ENCODE measurements at regions not wholly inside any gene's neighbourhood (a gene's known extent, or its start where the extent isn't known, plus 50 kb on each side); places are given as distances from the start of the nearest gene placed in this dataset.

- no peaks in the 10 kb centered on the region for H3K27me3 ChIP-seq (ENCODE audit: control insufficient read depth in 3 of 3, insufficient read depth in 3 of 3, low read length in 3 of 3)
- no peak overlapping the region for H3K9ac ChIP-seq (ENCODE audit: low read depth in 1 of 3, low read length in 3 of 3)
- no peak overlapping the region for H3K4me3 ChIP-seq (ENCODE audit: low read length in 3 of 3)
- H3K36me3 ChIP-seq (ENCODE audit: control insufficient read depth in 3 of 3, insufficient read depth in 3 of 3, low read length in 3 of 3) = no peaks in the 10 kb centered on the region
- no peaks in the 10 kb centered on the region for H3K4me1 ChIP-seq (ENCODE audit: control insufficient read depth in 3 of 3, insufficient read depth in 3 of 3, low read length in 3 of 3)
- H3K27ac ChIP-seq (ENCODE audit: low read depth, low read length) = no peak overlapping the region
- no peaks in the 10 kb centered on the region for H3K9me3 ChIP-seq (ENCODE audit: control insufficient read depth in 3 of 3, low read length in 3 of 3)
These were observed 131.6 kb upstream of the CMC1 start for GRCh38 chr3:28109829-28110228.

GRCh38 chr3:28110869-28111268 lies 130.6 kb upstream of the CMC1 start:
- H3K9ac ChIP-seq (ENCODE audit: low read depth in 1 of 3, low read length in 3 of 3) = no peak overlapping the region
- no peaks in the 10 kb centered on the region for H3K27me3 ChIP-seq (ENCODE audit: control insufficient read depth in 3 of 3, insufficient read depth in 3 of 3, low read length in 3 of 3)
- no peaks in the 10 kb centered on the region for H3K4me1 ChIP-seq (ENCODE audit: control insufficient read depth in 3 of 3, insufficient read depth in 3 of 3, low read length in 3 of 3)
- no peak overlapping the region for H3K4me3 ChIP-seq (ENCODE audit: low read length in 3 of 3)
- H3K9me3 ChIP-seq (ENCODE audit: control insufficient read depth in 3 of 3, low read length in 3 of 3) = no peaks in the 10 kb centered on the region
- no peak overlapping the region for H3K27ac ChIP-seq (ENCODE audit: low read depth, low read length)
- H3K36me3 ChIP-seq (ENCODE audit: control insufficient read depth in 3 of 3, insufficient read depth in 3 of 3, low read length in 3 of 3) = no peaks in the 10 kb centered on the region

- no peaks in the 10 kb centered on the region for H3K36me3 ChIP-seq (ENCODE audit: control insufficient read depth in 3 of 3, insufficient read depth in 3 of 3, low read length in 3 of 3)
- H3K9me3 ChIP-seq (ENCODE audit: control insufficient read depth in 3 of 3, low read length in 3 of 3) = no peaks in the 10 kb centered on the region
- no peak overlapping the region for H3K4me3 ChIP-seq (ENCODE audit: low read length in 3 of 3)
- H3K9ac ChIP-seq (ENCODE audit: low read depth in 1 of 3, low read length in 3 of 3) = no peak overlapping the region
- no peak overlapping the region for H3K27ac ChIP-seq (ENCODE audit: low read depth, low read length)
- H3K27me3 ChIP-seq (ENCODE audit: control insufficient read depth in 3 of 3, insufficient read depth in 3 of 3, low read length in 3 of 3) = no peaks in the 10 kb centered on the region
- no peaks in the 10 kb centered on the region for H3K4me1 ChIP-seq (ENCODE audit: control insufficient read depth in 3 of 3, insufficient read depth in 3 of 3, low read length in 3 of 3)
These were observed 126.5 kb upstream of the CMC1 start for GRCh38 chr3:28114893-28115292.

GRCh38 chr3:28115316-28115715 lies 126.1 kb upstream of the CMC1 start:
- Histone ChIP-seq H3K4me3 (ENCODE audit: low read length in 3 of 3) (no peak overlapping the region), H3K4me1 (ENCODE audit: control insufficient read depth in 3 of 3, insufficient read depth in 3 of 3, low read length in 3 of 3) (no peaks in the 10 kb centered on the region), H3K27ac (ENCODE audit: low read depth, low read length) (no peak overlapping the region), H3K27me3 (ENCODE audit: control insufficient read depth in 3 of 3, insufficient read depth in 3 of 3, low read length in 3 of 3) (no peaks in the 10 kb centered on the region), H3K36me3 (ENCODE audit: control insufficient read depth in 3 of 3, insufficient read depth in 3 of 3, low read length in 3 of 3) (no peaks in the 10 kb centered on the region), H3K9ac (ENCODE audit: low read depth in 1 of 3, low read length in 3 of 3) (no peak overlapping the region), H3K9me3 (ENCODE audit: control insufficient read depth in 3 of 3, low read length in 3 of 3) (no peaks in the 10 kb centered on the region)

- no peaks in the 10 kb centered on the region for H3K9me3 ChIP-seq (ENCODE audit: control insufficient read depth in 3 of 3, low read length in 3 of 3)
- H3K27ac ChIP-seq (ENCODE audit: low read depth, low read length) = no peak overlapping the region
- H3K27me3 ChIP-seq (ENCODE audit: control insufficient read depth in 3 of 3, insufficient read depth in 3 of 3, low read length in 3 of 3) = no peaks in the 10 kb centered on the region
- H3K36me3 ChIP-seq (ENCODE audit: control insufficient read depth in 3 of 3, insufficient read depth in 3 of 3, low read length in 3 of 3) = no peaks in the 10 kb centered on the region
- no peak overlapping the region for H3K9ac ChIP-seq (ENCODE audit: low read depth in 1 of 3, low read length in 3 of 3)
- no peaks in the 10 kb centered on the region for H3K4me1 ChIP-seq (ENCODE audit: control insufficient read depth in 3 of 3, insufficient read depth in 3 of 3, low read length in 3 of 3)
- no peak overlapping the region for H3K4me3 ChIP-seq (ENCODE audit: low read length in 3 of 3)
These were observed 123.8 kb upstream of the CMC1 start for GRCh38 chr3:28117598-28117997.

GRCh38 chr3:28118087-28118486 lies 123.3 kb upstream of the CMC1 start:
- no peak overlapping the region for H3K27ac ChIP-seq (ENCODE audit: low read depth, low read length)
- H3K27me3 ChIP-seq (ENCODE audit: control insufficient read depth in 3 of 3, insufficient read depth in 3 of 3, low read length in 3 of 3) = no peaks in the 10 kb centered on the region
- no peaks in the 10 kb centered on the region for H3K36me3 ChIP-seq (ENCODE audit: control insufficient read depth in 3 of 3, insufficient read depth in 3 of 3, low read length in 3 of 3)

GRCh38 chr3:28122227-28122626 lies 119.2 kb upstream of the CMC1 start:
- Histone ChIP-seq H3K9ac (ENCODE audit: low read depth in 1 of 3, low read length in 3 of 3) (no peak overlapping the region), H3K36me3 (ENCODE audit: control insufficient read depth in 3 of 3, insufficient read depth in 3 of 3, low read length in 3 of 3) (no peaks in the 10 kb centered on the region), H3K4me1 (ENCODE audit: control insufficient read depth in 3 of 3, insufficient read depth in 3 of 3, low read length in 3 of 3) (no peaks in the 10 kb centered on the region), H3K4me3 (ENCODE audit: low read length in 3 of 3) (no peak overlapping the region), H3K9me3 (ENCODE audit: control insufficient read depth in 3 of 3, low read length in 3 of 3) (no peaks in the 10 kb centered on the region), H3K27me3 (ENCODE audit: control insufficient read depth in 3 of 3, insufficient read depth in 3 of 3, low read length in 3 of 3) (no peaks in the 10 kb centered on the region), H3K27ac (ENCODE audit: low read depth, low read length) (no peak overlapping the region)

More at GRCh38 chr3:28118087-28118486, 123.3 kb upstream of the CMC1 start:
- H3K4me3 ChIP-seq (ENCODE audit: low read length in 3 of 3) = no peak overlapping the region
- no peak overlapping the region for H3K9ac ChIP-seq (ENCODE audit: low read depth in 1 of 3, low read length in 3 of 3)
- no peaks in the 10 kb centered on the region for H3K9me3 ChIP-seq (ENCODE audit: control insufficient read depth in 3 of 3, low read length in 3 of 3)
- H3K4me1 ChIP-seq (ENCODE audit: control insufficient read depth in 3 of 3, insufficient read depth in 3 of 3, low read length in 3 of 3) = no peaks in the 10 kb centered on the region

GRCh38 chr3:28124882-28125281 lies 116.5 kb upstream of the CMC1 start:
- H3K27me3 ChIP-seq (ENCODE audit: control insufficient read depth in 3 of 3, insufficient read depth in 3 of 3, low read length in 3 of 3) = no peaks in the 10 kb centered on the region
- H3K9ac ChIP-seq (ENCODE audit: low read depth in 1 of 3, low read length in 3 of 3) = no peak overlapping the region
- H3K4me3 ChIP-seq (ENCODE audit: low read length in 3 of 3) = no peak overlapping the region
- H3K36me3 ChIP-seq (ENCODE audit: control insufficient read depth in 3 of 3, insufficient read depth in 3 of 3, low read length in 3 of 3) = no peaks in the 10 kb centered on the region
- no peaks in the 10 kb centered on the region for H3K9me3 ChIP-seq (ENCODE audit: control insufficient read depth in 3 of 3, low read length in 3 of 3)
- H3K4me1 ChIP-seq (ENCODE audit: control insufficient read depth in 3 of 3, insufficient read depth in 3 of 3, low read length in 3 of 3) = no peaks in the 10 kb centered on the region
- H3K27ac ChIP-seq (ENCODE audit: low read depth, low read length) = no peak overlapping the region

GRCh38 chr3:28125342-28125741 lies 116.1 kb upstream of the CMC1 start:
- Histone ChIP-seq H3K27ac (ENCODE audit: low read depth, low read length) (no peak overlapping the region), H3K4me1 (ENCODE audit: control insufficient read depth in 3 of 3, insufficient read depth in 3 of 3, low read length in 3 of 3) (no peaks in the 10 kb centered on the region), H3K9me3 (ENCODE audit: control insufficient read depth in 3 of 3, low read length in 3 of 3) (no peaks in the 10 kb centered on the region), H3K36me3 (ENCODE audit: control insufficient read depth in 3 of 3, insufficient read depth in 3 of 3, low read length in 3 of 3) (no peaks in the 10 kb centered on the region), H3K4me3 (ENCODE audit: low read length in 3 of 3) (no peak overlapping the region), H3K27me3 (ENCODE audit: control insufficient read depth in 3 of 3, insufficient read depth in 3 of 3, low read length in 3 of 3) (no peaks in the 10 kb centered on the region), H3K9ac (ENCODE audit: low read depth in 1 of 3, low read length in 3 of 3) (no peak overlapping the region)

- Histone ChIP-seq H3K4me3 (ENCODE audit: low read length in 3 of 3) (no peak overlapping the region), H3K9me3 (ENCODE audit: control insufficient read depth in 3 of 3, low read length in 3 of 3) (no peaks in the 10 kb centered on the region), H3K9ac (ENCODE audit: low read depth in 1 of 3, low read length in 3 of 3) (no peak overlapping the region), H3K36me3 (ENCODE audit: control insufficient read depth in 3 of 3, insufficient read depth in 3 of 3, low read length in 3 of 3) (no peaks in the 10 kb centered on the region), H3K27ac (ENCODE audit: low read depth, low read length) (no peak overlapping the region), H3K27me3 (ENCODE audit: control insufficient read depth in 3 of 3, insufficient read depth in 3 of 3, low read length in 3 of 3) (no peaks in the 10 kb centered on the region), H3K4me1 (ENCODE audit: control insufficient read depth in 3 of 3, insufficient read depth in 3 of 3, low read length in 3 of 3) (no peaks in the 10 kb centered on the region)
These were observed 110.6 kb upstream of the CMC1 start for GRCh38 chr3:28130836-28131235.

GRCh38 chr3:28132941-28133340 lies 108.5 kb upstream of the CMC1 start:
- no peaks in the 10 kb centered on the region for H3K9me3 ChIP-seq (ENCODE audit: control insufficient read depth in 3 of 3, low read length in 3 of 3)
- no peak overlapping the region for H3K27ac ChIP-seq (ENCODE audit: low read depth, low read length)
- H3K9ac ChIP-seq (ENCODE audit: low read depth in 1 of 3, low read length in 3 of 3) = no peak overlapping the region
- no peak overlapping the region for H3K4me3 ChIP-seq (ENCODE audit: low read length in 3 of 3)
- H3K36me3 ChIP-seq (ENCODE audit: control insufficient read depth in 3 of 3, insufficient read depth in 3 of 3, low read length in 3 of 3) = no peaks in the 10 kb centered on the region
- no peaks in the 10 kb centered on the region for H3K4me1 ChIP-seq (ENCODE audit: control insufficient read depth in 3 of 3, insufficient read depth in 3 of 3, low read length in 3 of 3)
- H3K27me3 ChIP-seq (ENCODE audit: control insufficient read depth in 3 of 3, insufficient read depth in 3 of 3, low read length in 3 of 3) = no peaks in the 10 kb centered on the region
